ENCODE measurements at regions not wholly inside any gene's neighbourhood (a gene's known extent, or its start where the extent isn't known, plus 50 kb on each side); places are given as distances from the start of the nearest gene placed in this dataset.

- TF ChIP-seq CTCF (conservative IDR thresholded peaks at IDR 0.05; ENCODE audit: low read depth in 2 of 2) (no peak), REST (IDR thresholded peaks at IDR 0.05; ENCODE audit: unreplicated experiment) (no peak)
Measured at GRCh38 chr12:118611295-118611694, 234.9 kb downstream of the SUDS3 start (continued).

GRCh38 chr12:118611770-118612169 is 235.4 kb downstream of the SUDS3 start:
- Mint-ChIP-seq H3K4me3 (no peak overlapping the region), H3K4me1 (peaks cover 14% of the 10 kb centered on the region), H3K27ac (no peak overlapping the region), H3K36me3 (ENCODE audit: low read depth) (peaks cover 17% of the 10 kb centered on the region), H3K9me3 (peaks cover 26% of the 10 kb centered on the region), H3K27me3 (ENCODE audit: insufficient read depth, low read depth, poor library complexity) (peaks cover 4% of the 10 kb centered on the region)
- no peaks in the 10 kb centered on the region for H3K79me2 ChIP-seq (replicated peaks; ENCODE audit: insufficient read depth)
- ATAC-seq = no peak
- TF ChIP-seq CREB1 (CRISPR knock-in tag; IDR thresholded peaks at IDR 0.05; ENCODE audit: low read depth) = no peak
- no peak for TF ChIP-seq EZH2 (IDR thresholded peaks at IDR 0.05; ENCODE audit: low read depth, unreplicated experiment)
- TF ChIP-seq ZNF331 (CRISPR knock-in tag; IDR thresholded peaks at IDR 0.05; ENCODE audit: low read depth) = no peak
- TF ChIP-seq NANOG (IDR thresholded peaks at IDR 0.05; ENCODE audit: borderline replicate concordance) = no peak
- no peak for TF ChIP-seq CTCF (conservative IDR thresholded peaks at IDR 0.05; ENCODE audit: low read depth in 2 of 2)
- no peak for TF ChIP-seq ZNF114 (CRISPR knock-in tag; IDR thresholded peaks at IDR 0.05)
- TF ChIP-seq JUNB (IDR thresholded peaks at IDR 0.05; ENCODE audit: unreplicated experiment) = no peak
- TF ChIP-seq EZH2phosphoT487 (IDR thresholded peaks at IDR 0.05; ENCODE audit: unreplicated experiment) = no peak
- H3K36me3 ChIP-seq (ENCODE audit: insufficient read depth) = no peaks in the 10 kb centered on the region
- DNase-seq (ENCODE audit: low spot score) = no peak
- no peak overlapping the region for H3K27ac ChIP-seq (ENCODE audit: low read depth)
- H3K27me3 ChIP-seq (ENCODE audit: insufficient read depth) = no peaks in the 10 kb centered on the region
- H3K9me2 ChIP-seq (ENCODE audit: insufficient read depth) = no peaks in the 10 kb centered on the region
- no peak overlapping the region for H2AFZ ChIP-seq
- peaks cover 9% of the 10 kb centered on the region for H3K4me1 ChIP-seq (ENCODE audit: insufficient read depth)
- no peak overlapping the region for H3K4me2 ChIP-seq
- H3F3A ChIP-seq (replicated peaks; ENCODE audit: low read depth) = no peaks in the 10 kb centered on the region
- H4K20me1 ChIP-seq (replicated peaks; ENCODE audit: insufficient read depth) = no peaks in the 10 kb centered on the region
- no peak overlapping the region for H3K4me3 ChIP-seq

Measured in GM23338 (cell line).